TTC549 (cell line): ENCODE measurements at regions not wholly inside any gene's neighbourhood (a gene's known extent, or its start where the extent isn't known, plus 50 kb on each side); places are given as distances from the start of the nearest gene placed in this dataset.
"Not testable (repeated sequence)": the region's sequence is repeated elsewhere in the genome, so short reads cannot be mapped to it uniquely, and the experiment has no call there.

Experiments
- FAIRE-seq: peaks from 2 replicates; lab custom pipeline; 2012; peaks lifted over from hg19 to GRCh38; lab: Jason Lieb, UNC

- FAIRE-seq = no peak
These were observed 129.7 kb downstream of the EPC1 start for GRCh38 chr10:32217216-32217615.

- not testable (repeated sequence) for FAIRE-seq
These were observed 133.1 kb downstream of the EPC1 start for GRCh38 chr10:32213838-32214237.

- no peak for FAIRE-seq
These were observed 136.0 kb downstream of the EPC1 start for GRCh38 chr10:32211046-32211363.

GRCh38 chr10:32210306-32211045 lies 136.5 kb downstream of the EPC1 start:
- FAIRE-seq = no peak

- not testable (repeated sequence) for FAIRE-seq
These were observed 139.0 kb downstream of the EPC1 start for GRCh38 chr10:32208005-32208404.

GRCh38 chr10:32207544-32207943 lies 139.4 kb downstream of the EPC1 start:
- FAIRE-seq = no peak

- no peak for FAIRE-seq
These were observed 141.3 kb downstream of the EPC1 start for GRCh38 chr10:32205670-32206069.

- FAIRE-seq = no peak
These were observed 142.4 kb downstream of the EPC1 start for GRCh38 chr10:32204606-32205005.

GRCh38 chr10:32199714-32200394 lies 143.6 kb upstream of the KIF5B start:
- no peak for FAIRE-seq

- no peak for FAIRE-seq
These were observed 141.2 kb upstream of the KIF5B start for GRCh38 chr10:32197423-32197822.

- peak; percentile 89 for FAIRE-seq
These were observed 134.8 kb upstream of the KIF5B start for GRCh38 chr10:32190890-32191491.

GRCh38 chr10:32189400-32190084 lies 133.3 kb upstream of the KIF5B start:
- no peak for FAIRE-seq

GRCh38 chr10:32188601-32189000 lies 132.4 kb upstream of the KIF5B start:
- not testable (repeated sequence) for FAIRE-seq

GRCh38 chr10:32187686-32188085 lies 131.5 kb upstream of the KIF5B start:
- FAIRE-seq = no peak

GRCh38 chr10:32183652-32184051 lies 127.4 kb upstream of the KIF5B start:
- FAIRE-seq = not testable (repeated sequence)

- no peak for FAIRE-seq
These were observed 126.3 kb upstream of the KIF5B start for GRCh38 chr10:32182476-32182875.

- no peak for FAIRE-seq
These were observed 124.4 kb upstream of the KIF5B start for GRCh38 chr10:32180390-32181280.

GRCh38 chr10:32179836-32180235 lies 123.6 kb upstream of the KIF5B start:
- no peak for FAIRE-seq

- not testable (repeated sequence) for FAIRE-seq
These were observed 121.4 kb upstream of the KIF5B start for GRCh38 chr10:32177594-32177993.

- FAIRE-seq = no peak
These were observed 119.4 kb upstream of the KIF5B start for GRCh38 chr10:32175629-32176028.

- FAIRE-seq = no peak
These were observed 118.2 kb upstream of the KIF5B start for GRCh38 chr10:32174349-32174893.

GRCh38 chr10:32171204-32171603 lies 115.0 kb upstream of the KIF5B start:
- FAIRE-seq = no peak
